Panc1 (cell line): ENCODE measurements at regions not wholly inside any gene's neighbourhood (a gene's known extent, or its start where the extent isn't known, plus 50 kb on each side); places are given as distances from the start of the nearest gene placed in this dataset.

Experiments
- ATAC-seq: fragments of 200-7000 bp; cut with Tn5 transposase; 2 replicates; pipeline ENCODE4 v1.9.1; 2020; ENCODE audit warnings: mild to moderate bottlenecking, moderate library complexity
- BruUV-seq: library from RNA; stranded (reverse); fragments of 400-500 nt; replicated peaks from 2 replicates; lab custom pipeline; 2021; lab: Mats Ljungman, UMichigan
- CTCF ChIA-PET: fragments of 300-600 bp; sonication (Branson Sonifier 250); formaldehyde crosslinking; loops from one replicate; lab custom pipeline; 2022; ENCODE audit warnings: antibody characterized with exemption; lab: Charles Lee
- POLR2A ChIA-PET: fragments of 300-600 bp; sonication (Branson Sonifier 250); formaldehyde crosslinking; loops from one replicate; lab custom pipeline; 2022; ENCODE audit warnings: antibody characterized with exemption; lab: Charles Lee
- DNase-seq: peaks from one replicate; pipeline ENCODE4 v3.0.0-alpha.2; 2010; ENCODE audit warnings: low read depth, low spot score
- H3K27ac ChIP-seq: 2 replicates; pipeline ENCODE4 v1.5.1; 2011; ENCODE audit warnings: mild to moderate bottlenecking, low read length, inconsistent platforms
- H3K27me3 ChIP-seq: fragments of 200-500 bp; sonication (Bioruptor generic); 2 replicates; pipeline ENCODE4 v1.6.0; 2014; ENCODE audit warnings: low read length, inconsistent platforms; ENCODE audit not compliant: control insufficient read depth, insufficient read depth
- H3K36me3 ChIP-seq: fragments of 200-500 bp; sonication (Bioruptor generic); 2 replicates; pipeline ENCODE4 v1.5.1; 2014; ENCODE audit warnings: inconsistent platforms, mild to moderate bottlenecking, low read length, moderate library complexity; ENCODE audit not compliant: control insufficient read depth, insufficient read depth
- H3K4me1 ChIP-seq: 2 replicates; pipeline ENCODE4 v1.5.1; 2011; ENCODE audit warnings: inconsistent platforms, mild to moderate bottlenecking, low read length, moderate library complexity; ENCODE audit not compliant: control insufficient read depth, insufficient read depth
- H3K4me3 ChIP-seq, 2 experiments: 2 replicates each; pipeline ENCODE4 v1.5.1; 2011 to 2012; ENCODE audit warnings: low read depth in 2 of 2, low read length in 2 of 2, mild to moderate bottlenecking in 2 of 2, inconsistent platforms in 1 of 2, moderate library complexity in 1 of 2
- H3K9me3 ChIP-seq: fragments of 200-500 bp; sonication (Bioruptor generic); 2 replicates; pipeline ENCODE4 v1.5.1; 2014; ENCODE audit warnings: low read depth, mild to moderate bottlenecking, inconsistent platforms, low read length, moderate library complexity; ENCODE audit not compliant: control insufficient read depth, insufficient read depth
- CTCF ChIP-seq: fragments of 450-650 bp; IDR thresholded peaks from 2 replicates; pipeline ENCODE4 v1.5.1; 2017; ENCODE audit warnings: mild to moderate bottlenecking
- POLR2AphosphoS5 ChIP-seq: IDR thresholded peaks from 2 replicates; pipeline ENCODE4 v1.6.1; 2012; ENCODE audit warnings: mild to moderate bottlenecking, low read depth, low read length, moderate library complexity
- REST ChIP-seq, 2 experiments: IDR thresholded peaks; 2 replicates each; pipeline ENCODE4 v1.6.1; 2011 to 2012; ENCODE audit warnings: low read depth in 2 of 2, control low read depth in 1 of 2, low read length in 1 of 2, mild to moderate bottlenecking in 1 of 2, moderate library complexity in 1 of 2; ENCODE audit not compliant: insufficient read depth in 1 of 2
- SIN3A ChIP-seq: IDR thresholded peaks from 2 replicates; pipeline ENCODE4 v1.6.1; 2012; ENCODE audit warnings: low read depth, mild to moderate bottlenecking, low read length, moderate library complexity, borderline replicate concordance; ENCODE audit not compliant: insufficient read depth
- TCF7L2 ChIP-seq: IDR thresholded peaks from 2 replicates; pipeline ENCODE4 v1.6.1; 2011; ENCODE audit warnings: mild to moderate bottlenecking, low read depth, low read length, inconsistent platforms
- in situ Hi-C: cut with HindIII; loops from 2 replicates; pipeline ENCODE4 v1.10.0; 2016; ENCODE audit warnings: low sequenced_read_pairs, low pct_unique_long_range_greater_than_20kb
- intact Hi-C: fragments of 100-400 bp; cut with micrococcal nuclease; formaldehyde crosslinking; loops from one replicate; pipeline ENCODE4 v1.10.0; 2022; ENCODE audit not compliant: unreplicated experiment

GRCh38 chr15:61685534-61685933 lies 374.7 kb downstream of the VPS13C start:
- TF ChIP-seq TCF7L2 (no peak), POLR2AphosphoS5 (no peak), REST (IDR thresholded peaks at IDR 0.05; ENCODE audit: insufficient read depth in 1 of 2, low read depth in 2 of 2, low read length in 1 of 2) (no peak), CTCF (no peak)
- intact Hi-C loops (no loop called here), in situ Hi-C loops (no loop called here)
- Histone ChIP-seq H3K27me3 (no peaks in the 10 kb centered on the region), H3K27ac (no peak overlapping the region), H3K9me3 (no peaks in the 10 kb centered on the region), H3K4me3 (no peak overlapping the region), H3K4me1 (no peaks in the 10 kb centered on the region), H3K36me3 (no peaks in the 10 kb centered on the region)
- BruUV-seq, result no TSS peak
- POLR2A ChIA-PET, result no interaction called here
- ATAC-seq (no peak), DNase-seq (no peak)
- CTCF ChIA-PET, result no interaction called here

- no TSS peak for BruUV-seq
- intact Hi-C loops (no loop called here), in situ Hi-C loops (no loop called here)
- Histone ChIP-seq H3K4me1 (no peaks in the 10 kb centered on the region), H3K9me3 (no peaks in the 10 kb centered on the region), H3K36me3 (no peaks in the 10 kb centered on the region), H3K27me3 (no peaks in the 10 kb centered on the region), H3K4me3 (no peak overlapping the region), H3K27ac (no peak overlapping the region)
- POLR2A ChIA-PET, result no interaction called here
- no peak for DNase-seq
- TF ChIP-seq POLR2AphosphoS5 (no peak), CTCF (no peak), TCF7L2 (no peak), REST (IDR thresholded peaks at IDR 0.05; ENCODE audit: insufficient read depth in 1 of 2, low read depth in 2 of 2, low read length in 1 of 2) (no peak), SIN3A (no peak)
- CTCF ChIA-PET, result no interaction called here
- no peak for ATAC-seq
Measured at GRCh38 chr15:61684749-61685467, 375.3 kb downstream of the VPS13C start.
